HepG2 (cell line): ENCODE measurements at regions not wholly inside any gene's neighbourhood (a gene's known extent, or its start where the extent isn't known, plus 50 kb on each side); places are given as distances from the start of the nearest gene placed in this dataset.

Source experiments
- ATAC-seq: fragments of 200-7000 bp; cut with Tn5 transposase; 3 replicates; pipeline ENCODE4 v1.9.1; 2020; ENCODE audit warnings: mild to moderate bottlenecking, moderate library complexity
- BruUV-seq: library from RNA; stranded (reverse); fragments of 400-500 nt; replicated peaks from 2 replicates; lab custom pipeline; 2021; lab: Mats Ljungman, UMichigan
- CTCF ChIA-PET: fragments of 300-600 bp; formaldehyde crosslinking; extraction: SDS; loops from one replicate; lab custom pipeline; 2021; ENCODE audit warnings: low total read pairs, inconsistent platforms, low intra/inter-chr PET ratio; lab: Yijun Ruan, JAX
- POLR2A ChIA-PET: fragments of 350-600 bp; sonication (Branson Sonifier 250); formaldehyde crosslinking; loops from one replicate; lab custom pipeline; 2020; ENCODE audit warnings: antibody characterized with exemption, inconsistent platforms; lab: Yijun Ruan, JAX
- DNase-seq: peaks from one replicate; pipeline ENCODE4 v3.0.0-alpha.2; 2015; ENCODE audit warnings: low spot score
- FAIRE-seq: peaks from 3 replicates; lab custom pipeline; 2011; peaks lifted over from hg19 to GRCh38; lab: Jason Lieb, UNC
- H2AFZ ChIP-seq: one replicate; pipeline ENCODE4 v1.6.1; 2011; ENCODE audit warnings: low read length, inconsistent platforms
- H3K27ac ChIP-seq: fragments of 300-600 bp; 3 replicates; pipeline ENCODE4 v1.8.0; 2011; ENCODE audit warnings: mixed run types, mild to moderate bottlenecking, mixed read lengths, low read length, inconsistent platforms; ENCODE audit not compliant: insufficient read depth; ENCODE audit errors: extremely low read length
- H3K27me3 ChIP-seq, 2 experiments: fragments of 200-600 bp in 1 of 2; 2 replicates in 1 of 2; 3 replicates in 1 of 2; pipeline versions ENCODE4 v1.6.0 to v1.8.0; 2011; ENCODE audit warnings: low read length in 2 of 2, mild to moderate bottlenecking in 2 of 2, moderate library complexity in 2 of 2, inconsistent platforms in 1 of 2; ENCODE audit not compliant: insufficient read depth in 2 of 2, control insufficient read depth in 1 of 2
- H3K36me3 ChIP-seq, 2 experiments: fragments of 200-600 bp in 1 of 2; replicated peaks in 1 of 2; 2 replicates in 1 of 2; 3 replicates in 1 of 2; pipeline versions ENCODE4 v1.5.1 to v1.8.0; 2011; ENCODE audit warnings: low read length in 2 of 2, inconsistent platforms in 1 of 2; ENCODE audit not compliant: insufficient read depth in 2 of 2, control insufficient read depth in 1 of 2
- H3K4me1 ChIP-seq: 2 replicates; pipeline ENCODE4 v1.5.1; 2012; ENCODE audit warnings: low read length, inconsistent platforms; ENCODE audit not compliant: insufficient read depth
- H3K4me2 ChIP-seq: 2 replicates; pipeline ENCODE4 v1.6.0; 2011; ENCODE audit warnings: low read depth, low read length, inconsistent platforms
- H3K4me3 ChIP-seq, 3 experiments: fragments of 200-600 bp in 1 of 3; sonication (generic), shearing (Covaris generic) in 1 of 3; replicated peaks in 1 of 3; 2 replicates each; pipeline ENCODE4 v1.5.1; 2011 to 2016; ENCODE audit warnings: low read length in 3 of 3, inconsistent platforms in 2 of 3, low read depth in 2 of 3, mild to moderate bottlenecking in 2 of 3, control low read depth in 1 of 3, mixed read lengths in 1 of 3; ENCODE audit not compliant: insufficient read depth in 1 of 3
- H3K79me2 ChIP-seq: one replicate; pipeline ENCODE4 v1.6.1; 2011; ENCODE audit warnings: low read length, inconsistent platforms; ENCODE audit not compliant: insufficient read depth
- H3K9ac ChIP-seq: 2 replicates; pipeline ENCODE4 v1.6.0; 2011; ENCODE audit warnings: mild to moderate bottlenecking, low read depth, low read length, inconsistent platforms; ENCODE audit not compliant: insufficient read depth
- H3K9me3 ChIP-seq: 2 replicates; pipeline ENCODE4 v1.5.1; 2012; ENCODE audit warnings: mild to moderate bottlenecking, low read length
- H4K20me1 ChIP-seq: 2 replicates; pipeline ENCODE4 v1.6.0; 2011; ENCODE audit warnings: inconsistent platforms, mild to moderate bottlenecking, low read length, moderate library complexity; ENCODE audit not compliant: insufficient read depth
- FOXA3 ChIP-seq: IDR thresholded peaks from 2 replicates; pipeline ENCODE4 v1.6.1; 2016; ENCODE audit warnings: missing genetic modification reagents, missing compliant biosample characterization
- MIER3 ChIP-seq: IDR thresholded peaks from 2 replicates; pipeline ENCODE4 v1.6.1; 2016; ENCODE audit warnings: missing compliant biosample characterization, borderline replicate concordance
- RBAK ChIP-seq: sonication (generic); formaldehyde crosslinking; IDR thresholded peaks from 2 replicates; pipeline ENCODE4 v1.5.1; 2020; ENCODE audit warnings: mild to moderate bottlenecking, missing genetic modification reagents
- SRF ChIP-seq: IDR thresholded peaks from 2 replicates; pipeline ENCODE4 v1.6.1; 2011; ENCODE audit warnings: mild to moderate bottlenecking, low read depth, low read length, moderate library complexity
- TBP ChIP-seq: sonication (generic); formaldehyde crosslinking; IDR thresholded peaks from 2 replicates; pipeline ENCODE4 v1.5.0; 2020; ENCODE audit warnings: missing genetic modification reagents
- ZNF350 ChIP-seq: sonication (generic); formaldehyde crosslinking; IDR thresholded peaks from 2 replicates; pipeline ENCODE4 v1.4.0; 2020; ENCODE audit warnings: mild to moderate bottlenecking, low read depth, missing genetic modification reagents, borderline replicate concordance
- ZNF382 ChIP-seq: sonication (generic); formaldehyde crosslinking; IDR thresholded peaks from 2 replicates; pipeline ENCODE4 v1.5.0; 2020; ENCODE audit warnings: missing genetic modification reagents, mild to moderate bottlenecking, borderline replicate concordance
- ZNF484 ChIP-seq: sonication (generic); formaldehyde crosslinking; IDR thresholded peaks from 2 replicates; pipeline ENCODE4 v1.5.1; 2020; ENCODE audit warnings: mild to moderate bottlenecking, low read depth, missing genetic modification reagents, borderline replicate concordance
- ZNF780A ChIP-seq: sonication (generic); formaldehyde crosslinking; IDR thresholded peaks from 2 replicates; pipeline ENCODE4 v1.8.0; 2022; ENCODE audit warnings: mild to moderate bottlenecking, missing genetic modification reagents, moderate library complexity
- WGBS: methylation state at CpG from one replicate; pipeline ENCODE4 v1.1.6; 2017; ENCODE audit warnings: low lambda C conversion rate; 5-methylcytosine and 5-hydroxymethylcytosine counted together
- in situ Hi-C: cut with HindIII; loops from 2 replicates; pipeline ENCODE4 v1.10.0; 2017; ENCODE audit warnings: low pct_unique_long_range_greater_than_20kb; ENCODE audit not compliant: extremely low pct_ligation_motif_present
- intact Hi-C: fragments of 100-400 bp; cut with micrococcal nuclease; formaldehyde crosslinking; loops from one replicate; pipeline ENCODE4 v1.10.0; 2022; ENCODE audit not compliant: unreplicated experiment
- TF ChIP-seq, protein P1 (sequence below): sonication (generic); formaldehyde crosslinking; IDR thresholded peaks from 2 replicates; pipeline ENCODE4 v1.4.0; 2020; ENCODE audit warnings: mild to moderate bottlenecking, missing genetic modification reagents
- TF ChIP-seq, protein P2 (sequence below): sonication (generic); formaldehyde crosslinking; IDR thresholded peaks from 2 replicates; pipeline ENCODE4 v1.5.1; 2020; ENCODE audit warnings: missing genetic modification reagents, mild to moderate bottlenecking, borderline replicate concordance
- TF ChIP-seq, protein P3 (sequence below): sonication (generic); formaldehyde crosslinking; IDR thresholded peaks from 2 replicates; pipeline ENCODE4 v1.4.0; 2020; ENCODE audit warnings: mild to moderate bottlenecking, low read depth, missing genetic modification reagents

DNA sequence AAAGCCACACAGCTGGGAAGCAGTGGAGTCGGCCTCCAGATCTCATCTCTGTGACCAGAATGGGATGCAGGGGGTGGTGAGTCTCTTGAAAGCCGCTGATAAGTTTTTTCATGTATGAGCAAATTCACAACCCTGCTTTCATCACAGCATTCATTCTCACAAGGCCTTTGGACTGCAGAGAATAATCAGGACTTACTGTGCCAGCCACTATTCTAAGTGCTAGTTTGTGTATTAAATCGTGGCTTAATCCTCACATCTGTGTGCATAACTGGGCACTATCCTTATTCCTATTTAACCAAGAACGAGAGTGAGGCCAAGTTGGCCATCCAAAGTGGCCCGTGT is 64.2 kb upstream of the POLG start:
- H3K27ac ChIP-seq, result no peak overlapping the region
- no peak overlapping the region for H3K4me3 ChIP-seq
- peaks cover 2 to 88% of the 10 kb centered on the region in 2 experiments for H3K27me3 ChIP-seq
- in situ Hi-C loops, result no loop called here
- H3K36me3 ChIP-seq, result no peaks in the 10 kb centered on the region
- H4K20me1 ChIP-seq, result no peaks in the 10 kb centered on the region
- TF ChIP-seq ZNF382, result no peak
- TF ChIP-seq, protein P1, sequence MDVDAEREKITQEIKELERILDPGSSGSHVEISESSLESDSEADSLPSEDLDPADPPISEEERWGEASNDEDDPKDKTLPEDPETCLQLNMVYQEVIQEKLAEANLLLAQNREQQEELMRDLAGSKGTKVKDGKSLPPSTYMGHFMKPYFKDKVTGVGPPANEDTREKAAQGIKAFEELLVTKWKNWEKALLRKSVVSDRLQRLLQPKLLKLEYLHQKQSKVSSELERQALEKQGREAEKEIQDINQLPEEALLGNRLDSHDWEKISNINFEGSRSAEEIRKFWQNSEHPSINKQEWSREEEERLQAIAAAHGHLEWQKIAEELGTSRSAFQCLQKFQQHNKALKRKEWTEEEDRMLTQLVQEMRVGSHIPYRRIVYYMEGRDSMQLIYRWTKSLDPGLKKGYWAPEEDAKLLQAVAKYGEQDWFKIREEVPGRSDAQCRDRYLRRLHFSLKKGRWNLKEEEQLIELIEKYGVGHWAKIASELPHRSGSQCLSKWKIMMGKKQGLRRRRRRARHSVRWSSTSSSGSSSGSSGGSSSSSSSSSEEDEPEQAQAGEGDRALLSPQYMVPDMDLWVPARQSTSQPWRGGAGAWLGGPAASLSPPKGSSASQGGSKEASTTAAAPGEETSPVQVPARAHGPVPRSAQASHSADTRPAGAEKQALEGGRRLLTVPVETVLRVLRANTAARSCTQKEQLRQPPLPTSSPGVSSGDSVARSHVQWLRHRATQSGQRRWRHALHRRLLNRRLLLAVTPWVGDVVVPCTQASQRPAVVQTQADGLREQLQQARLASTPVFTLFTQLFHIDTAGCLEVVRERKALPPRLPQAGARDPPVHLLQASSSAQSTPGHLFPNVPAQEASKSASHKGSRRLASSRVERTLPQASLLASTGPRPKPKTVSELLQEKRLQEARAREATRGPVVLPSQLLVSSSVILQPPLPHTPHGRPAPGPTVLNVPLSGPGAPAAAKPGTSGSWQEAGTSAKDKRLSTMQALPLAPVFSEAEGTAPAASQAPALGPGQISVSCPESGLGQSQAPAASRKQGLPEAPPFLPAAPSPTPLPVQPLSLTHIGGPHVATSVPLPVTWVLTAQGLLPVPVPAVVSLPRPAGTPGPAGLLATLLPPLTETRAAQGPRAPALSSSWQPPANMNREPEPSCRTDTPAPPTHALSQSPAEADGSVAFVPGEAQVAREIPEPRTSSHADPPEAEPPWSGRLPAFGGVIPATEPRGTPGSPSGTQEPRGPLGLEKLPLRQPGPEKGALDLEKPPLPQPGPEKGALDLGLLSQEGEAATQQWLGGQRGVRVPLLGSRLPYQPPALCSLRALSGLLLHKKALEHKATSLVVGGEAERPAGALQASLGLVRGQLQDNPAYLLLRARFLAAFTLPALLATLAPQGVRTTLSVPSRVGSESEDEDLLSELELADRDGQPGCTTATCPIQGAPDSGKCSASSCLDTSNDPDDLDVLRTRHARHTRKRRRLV (CRISPR knock-in tag), result no peak
- no peak for TF ChIP-seq ZNF484 (CRISPR knock-in tag)
- no peak for TF ChIP-seq SRF
- TF ChIP-seq RBAK (CRISPR knock-in tag), result no peak
- no peak for TF ChIP-seq ZNF780A (CRISPR knock-in tag)
- TF ChIP-seq, protein P2, sequence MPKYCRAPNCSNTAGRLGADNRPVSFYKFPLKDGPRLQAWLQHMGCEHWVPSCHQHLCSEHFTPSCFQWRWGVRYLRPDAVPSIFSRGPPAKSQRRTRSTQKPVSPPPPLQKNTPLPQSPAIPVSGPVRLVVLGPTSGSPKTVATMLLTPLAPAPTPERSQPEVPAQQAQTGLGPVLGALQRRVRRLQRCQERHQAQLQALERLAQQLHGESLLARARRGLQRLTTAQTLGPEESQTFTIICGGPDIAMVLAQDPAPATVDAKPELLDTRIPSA (CRISPR knock-in tag), result no peak
- TF ChIP-seq FOXA3 (CRISPR knock-in tag), result no peak
- no peak for TF ChIP-seq ZNF350 (CRISPR knock-in tag)
- no peak for TF ChIP-seq TBP
- TF ChIP-seq, protein P3, sequence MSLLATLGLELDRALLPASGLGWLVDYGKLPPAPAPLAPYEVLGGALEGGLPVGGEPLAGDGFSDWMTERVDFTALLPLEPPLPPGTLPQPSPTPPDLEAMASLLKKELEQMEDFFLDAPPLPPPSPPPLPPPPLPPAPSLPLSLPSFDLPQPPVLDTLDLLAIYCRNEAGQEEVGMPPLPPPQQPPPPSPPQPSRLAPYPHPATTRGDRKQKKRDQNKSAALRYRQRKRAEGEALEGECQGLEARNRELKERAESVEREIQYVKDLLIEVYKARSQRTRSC, result no peak
- TF ChIP-seq MIER3 (CRISPR knock-in tag), result no peak
- TF ChIP-seq, all 625 proteins: peak for 0
- H2AFZ ChIP-seq, result no peak overlapping the region
- H3K79me2 ChIP-seq, result no peaks in the 10 kb centered on the region
- H3K4me2 ChIP-seq, result 0 out of 2 replicates have a peak overlapping the region, but pooled peaks have one; percentile 47
- 5% methylated on average over 3 of the region's 5 CpGs for WGBS
- H3K9ac ChIP-seq, result no peak overlapping the region
- ChIA-PET POLR2A (no interaction called here), CTCF (no interaction called here)
- DNase-seq, result no peak
- intact Hi-C loops, result no loop called here
- no peaks in the 10 kb centered on the region; the same call in 1 of the 2 replicates for H3K4me1 ChIP-seq
- no peak for FAIRE-seq
- ATAC-seq, result no peak
- BruUV-seq, result no TSS peak
- H3K9me3 ChIP-seq, result no peaks in the 10 kb centered on the region
